ENCODE measurements at regions not wholly inside any gene's neighbourhood (a gene's known extent, or its start where the extent isn't known, plus 50 kb on each side); places are given as distances from the start of the nearest gene placed in this dataset.

DNA sequence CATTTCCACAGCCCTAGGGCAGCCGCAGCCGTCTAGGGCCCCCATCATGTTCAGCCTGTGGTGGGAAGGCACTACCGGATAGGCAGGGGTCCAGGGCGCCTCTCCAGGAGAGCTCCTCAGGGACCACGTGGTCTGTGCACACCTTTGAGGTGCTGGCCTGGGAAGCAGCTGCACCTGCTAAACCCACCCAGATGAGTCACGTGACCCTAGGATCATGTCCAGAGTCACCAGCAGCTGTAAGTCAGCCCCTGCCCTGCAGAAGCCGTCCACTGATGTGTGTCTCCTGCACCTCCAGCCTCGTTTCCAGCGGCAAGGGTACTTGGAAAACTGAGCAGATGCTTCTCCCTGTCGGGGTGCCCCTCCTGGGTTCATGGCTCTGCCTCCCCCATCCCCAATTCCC is 682.6 kb upstream of the SALL3 start:
- H3K4me2 ChIP-seq (ENCODE audit: low read depth, low read length), result no peak overlapping the region
- intact Hi-C loops (cut with micrococcal nuclease; ENCODE audit: unreplicated experiment) (no loop called here), in situ Hi-C loops (cut with HindIII; ENCODE audit: extremely low pct_ligation_motif_present, low pct_unique_long_range_greater_than_20kb) (no loop called here)
- BruUV-seq (replicated peaks), result no TSS peak
- H3K36me3 ChIP-seq (replicated peaks in 1 of 2; ENCODE audit: control insufficient read depth in 1 of 2, insufficient read depth in 2 of 2, low read length in 2 of 2), result no peaks in the 10 kb centered on the region
- FAIRE-seq, result no peak
- peaks cover 2 to 31% of the 10 kb centered on the region in 2 experiments; a peak in 2 of 5 replicates for H3K27me3 ChIP-seq (ENCODE audit: control insufficient read depth in 1 of 2, insufficient read depth in 2 of 2, low read length in 2 of 2)
- H3K9me3 ChIP-seq (ENCODE audit: low read length), result no peaks in the 10 kb centered on the region
- ATAC-seq, result no peak
- no peak overlapping the region for H2AFZ ChIP-seq (ENCODE audit: low read length)
- H3K79me2 ChIP-seq (ENCODE audit: insufficient read depth, low read length), result no peaks in the 10 kb centered on the region
- DNase-seq (ENCODE audit: low spot score), result no peak
- POLR2A ChIA-PET, result no interaction called here
- H4K20me1 ChIP-seq (ENCODE audit: insufficient read depth, low read length), result no peaks in the 10 kb centered on the region
- 0% methylated on average over 2 of the region's 10 CpGs for WGBS (ENCODE audit: low lambda C conversion rate)
- no peak overlapping the region for H3K27ac ChIP-seq (ENCODE audit: extremely low read length, insufficient read depth, low read length)
- H3K4me1 ChIP-seq (ENCODE audit: insufficient read depth, low read length), result no peaks in the 10 kb centered on the region
- H3K4me3 ChIP-seq (replicated peaks in 1 of 3; ENCODE audit: insufficient read depth in 1 of 3, low read depth in 2 of 3, low read length in 3 of 3), result no peak overlapping the region
- CTCF ChIA-PET (ENCODE audit: low intra/inter-chr PET ratio, low total read pairs), result no interaction called here
- TF ChIP-seq, protein P1, sequence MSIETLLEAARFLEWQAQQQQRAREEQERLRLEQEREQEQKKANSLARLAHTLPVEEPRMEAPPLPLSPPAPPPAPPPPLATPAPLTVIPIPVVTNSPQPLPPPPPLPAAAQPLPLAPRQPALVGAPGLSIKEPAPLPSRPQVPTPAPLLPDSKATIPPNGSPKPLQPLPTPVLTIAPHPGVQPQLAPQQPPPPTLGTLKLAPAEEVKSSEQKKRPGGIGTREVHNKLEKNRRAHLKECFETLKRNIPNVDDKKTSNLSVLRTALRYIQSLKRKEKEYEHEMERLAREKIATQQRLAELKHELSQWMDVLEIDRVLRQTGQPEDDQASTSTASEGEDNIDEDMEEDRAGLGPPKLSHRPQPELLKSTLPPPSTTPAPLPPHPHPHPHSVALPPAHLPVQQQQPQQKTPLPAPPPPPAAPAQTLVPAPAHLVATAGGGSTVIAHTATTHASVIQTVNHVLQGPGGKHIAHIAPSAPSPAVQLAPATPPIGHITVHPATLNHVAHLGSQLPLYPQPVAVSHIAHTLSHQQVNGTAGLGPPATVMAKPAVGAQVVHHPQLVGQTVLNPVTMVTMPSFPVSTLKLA (IDR thresholded peaks at IDR 0.05), result peak; percentile 33; the same call in 1 of the 2 replicates
- TF ChIP-seq RAD51 (IDR thresholded peaks at IDR 0.05; ENCODE audit: borderline replicate concordance) (peak; percentile 67; the same call in 1 of the 2 replicates), MIER3 (CRISPR knock-in tag; IDR thresholded peaks at IDR 0.05; ENCODE audit: borderline replicate concordance) (no peak), ZNF780A (CRISPR knock-in tag; IDR thresholded peaks at IDR 0.05) (no peak)
- TF ChIP-seq, protein P2, sequence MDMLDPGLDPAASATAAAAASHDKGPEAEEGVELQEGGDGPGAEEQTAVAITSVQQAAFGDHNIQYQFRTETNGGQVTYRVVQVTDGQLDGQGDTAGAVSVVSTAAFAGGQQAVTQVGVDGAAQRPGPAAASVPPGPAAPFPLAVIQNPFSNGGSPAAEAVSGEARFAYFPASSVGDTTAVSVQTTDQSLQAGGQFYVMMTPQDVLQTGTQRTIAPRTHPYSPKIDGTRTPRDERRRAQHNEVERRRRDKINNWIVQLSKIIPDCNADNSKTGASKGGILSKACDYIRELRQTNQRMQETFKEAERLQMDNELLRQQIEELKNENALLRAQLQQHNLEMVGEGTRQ (IDR thresholded peaks at IDR 0.05; ENCODE audit: low read depth, low read length), result peak; percentile 75
- TF ChIP-seq, protein P2 (CRISPR knock-in tag; IDR thresholded peaks at IDR 0.05; ENCODE audit: borderline replicate concordance), result no peak
- H3K9ac ChIP-seq (ENCODE audit: insufficient read depth, low read depth, low read length), result no peak overlapping the region

Measured in HepG2 (cell line).